ENCODE measurements at regions not wholly inside any gene's neighbourhood (a gene's known extent, or its start where the extent isn't known, plus 50 kb on each side); places are given as distances from the start of the nearest gene placed in this dataset.

GRCh38 chr7:42359946-42360345, 122.9 kb upstream of the GLI3 start:
- DNase-seq (ENCODE audit: low spot score) = no peak

DNA sequence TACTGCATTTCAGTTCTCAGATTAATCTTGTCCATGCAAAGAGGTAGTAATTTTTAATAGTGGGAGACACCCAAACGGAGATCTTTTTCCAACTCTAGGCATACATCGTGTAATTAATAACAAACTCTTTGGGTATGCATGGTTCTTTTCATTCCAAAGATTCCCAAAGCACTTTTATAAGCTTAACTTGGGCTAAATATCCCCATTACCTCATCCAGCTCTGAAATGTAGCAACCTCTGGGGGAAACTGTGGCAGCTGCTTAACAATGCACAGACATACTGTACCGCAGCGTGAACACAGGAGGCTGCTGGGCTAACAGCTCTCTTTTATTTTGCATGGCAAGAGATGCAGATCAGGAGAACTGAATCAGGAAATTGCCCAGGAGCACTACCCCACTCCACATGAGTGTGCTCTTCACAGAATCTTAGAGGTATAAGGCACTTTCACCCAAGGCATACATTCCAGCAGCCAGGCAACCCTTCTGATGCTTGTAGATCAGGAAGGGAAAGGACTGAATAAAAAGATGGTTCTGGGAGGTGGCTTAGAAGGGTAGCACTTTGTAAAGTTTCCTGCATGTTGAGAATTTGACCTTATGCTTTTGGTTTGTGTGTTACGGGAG, 114.4 kb upstream of the GLI3 start:
- no peak for DNase-seq (ENCODE audit: low spot score)

DNA sequence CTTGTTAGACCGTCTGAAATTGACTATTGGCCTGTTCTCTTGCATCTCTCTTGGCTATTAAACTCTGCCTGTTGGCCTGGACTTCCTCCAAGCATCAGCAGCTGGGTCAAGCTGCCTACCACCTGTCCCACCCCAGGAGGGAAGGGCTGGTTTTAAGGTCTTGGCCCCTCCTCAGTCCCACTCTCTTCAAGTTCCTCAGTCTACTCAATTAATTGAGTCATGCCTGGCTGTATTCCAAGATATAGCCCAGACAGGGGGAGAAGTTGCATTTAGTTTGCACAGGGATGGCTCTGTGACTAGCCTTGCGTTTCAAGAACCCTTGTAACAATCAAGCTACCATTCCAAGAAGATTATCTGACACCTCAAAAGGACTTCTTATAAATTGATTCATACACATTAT, 113.8 kb upstream of the GLI3 start:
- no peak for DNase-seq (ENCODE audit: low spot score)

- no peak for DNase-seq (ENCODE audit: low spot score)
These were observed 111.6 kb upstream of the GLI3 start for GRCh38 chr7:42348631-42349030.

GRCh38 chr7:42348071-42348470, 111.1 kb upstream of the GLI3 start:
- DNase-seq (ENCODE audit: low spot score) = no peak

- DNase-seq (ENCODE audit: low spot score) = no peak
These were observed 110.6 kb upstream of the GLI3 start for GRCh38 chr7:42347616-42348015.

DNA sequence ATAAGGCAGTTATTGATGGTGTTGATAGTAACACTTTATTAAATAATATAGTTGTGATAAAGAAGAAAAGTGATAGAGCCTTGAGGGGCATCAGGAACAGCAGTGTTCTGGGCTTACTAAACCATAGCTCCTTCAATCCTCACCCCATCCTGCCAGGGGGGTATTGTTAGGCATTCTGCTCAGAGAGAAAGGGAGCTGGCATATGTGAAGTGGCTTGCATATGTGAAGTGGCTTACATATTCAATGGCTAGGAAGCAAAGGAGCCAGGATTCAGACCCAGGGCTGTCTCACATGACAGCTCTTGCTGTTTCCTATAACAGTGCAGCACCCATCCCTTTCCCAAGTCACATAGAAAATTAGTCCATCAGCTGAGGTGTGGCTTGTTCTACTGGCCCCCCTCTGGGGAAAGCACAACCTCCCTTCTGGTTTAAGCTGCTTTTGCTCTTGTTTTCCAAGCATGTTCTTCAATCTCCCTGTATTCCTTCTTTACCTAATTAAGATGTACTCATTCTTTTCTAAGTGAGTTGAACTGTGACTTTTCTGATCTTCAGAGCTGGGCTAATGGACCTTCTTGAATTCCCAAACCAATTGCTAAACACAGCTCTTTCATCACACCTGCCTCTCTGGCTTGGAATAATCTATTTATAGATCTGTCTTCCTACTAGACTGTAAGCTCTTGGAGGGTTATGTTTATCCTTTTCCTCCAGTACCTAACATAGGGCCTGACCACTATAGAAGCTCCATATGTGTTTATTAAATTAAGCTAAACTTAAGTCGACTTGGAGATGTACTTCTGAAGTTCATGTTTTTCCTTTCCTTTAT, 108.7 kb upstream of the GLI3 start:
- no peak for DNase-seq (ENCODE audit: low spot score)

- no peak for DNase-seq (ENCODE audit: low spot score)
These were observed 107.3 kb upstream of the GLI3 start for GRCh38 chr7:42344198-42344755.

GRCh38 chr7:42342381-42342780, 105.4 kb upstream of the GLI3 start:
- no peak for DNase-seq (ENCODE audit: low spot score)

DNA sequence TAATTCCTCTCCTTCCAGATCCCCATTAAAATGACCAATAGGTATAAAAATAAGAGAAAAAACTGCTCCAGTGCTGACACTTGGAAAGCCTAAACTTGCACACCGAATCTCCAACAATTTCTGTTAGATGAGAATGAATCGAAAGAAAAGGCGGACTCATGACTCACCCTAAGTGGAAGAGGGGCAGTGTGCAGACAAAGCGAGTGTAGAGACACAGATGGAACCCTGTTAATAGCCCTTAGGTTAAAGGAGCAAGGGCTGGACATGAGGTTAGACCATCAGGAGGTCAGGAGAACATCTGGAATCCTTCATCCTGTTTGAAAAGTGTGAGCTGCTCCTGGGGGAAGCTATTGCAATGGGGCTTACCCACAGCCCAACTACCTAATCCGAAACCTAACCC, 103.4 kb upstream of the GLI3 start:
- DNase-seq (ENCODE audit: low spot score) = no peak

DNA sequence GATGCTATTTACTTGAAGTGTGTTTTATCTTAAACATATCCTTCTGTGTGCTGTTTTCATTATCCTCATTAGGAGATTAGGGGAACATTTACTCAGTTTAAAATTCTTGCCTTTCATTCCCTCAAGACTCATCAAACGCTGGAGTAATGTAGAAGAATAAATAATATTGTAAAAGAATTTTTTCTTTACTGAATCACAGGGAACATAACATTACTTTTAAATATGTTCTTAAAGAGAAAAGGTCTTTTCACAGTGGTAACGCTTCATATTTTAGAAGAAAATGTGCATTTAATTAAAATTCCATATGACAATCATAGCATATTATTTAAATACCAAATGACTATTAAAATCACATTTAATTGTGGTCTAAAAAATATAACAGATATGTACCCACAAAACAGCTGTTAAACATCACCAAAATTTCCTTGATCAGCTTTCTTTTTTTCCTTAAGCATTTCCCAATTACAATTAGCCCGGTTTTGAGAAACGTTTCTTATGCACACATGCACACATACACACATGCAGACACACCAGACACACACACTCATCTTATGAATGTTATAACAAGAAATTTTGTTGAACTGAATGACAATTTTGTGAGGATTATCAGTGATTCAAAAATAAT, 102.0 kb upstream of the GLI3 start:
- no peak for DNase-seq (ENCODE audit: low spot score)

DNA sequence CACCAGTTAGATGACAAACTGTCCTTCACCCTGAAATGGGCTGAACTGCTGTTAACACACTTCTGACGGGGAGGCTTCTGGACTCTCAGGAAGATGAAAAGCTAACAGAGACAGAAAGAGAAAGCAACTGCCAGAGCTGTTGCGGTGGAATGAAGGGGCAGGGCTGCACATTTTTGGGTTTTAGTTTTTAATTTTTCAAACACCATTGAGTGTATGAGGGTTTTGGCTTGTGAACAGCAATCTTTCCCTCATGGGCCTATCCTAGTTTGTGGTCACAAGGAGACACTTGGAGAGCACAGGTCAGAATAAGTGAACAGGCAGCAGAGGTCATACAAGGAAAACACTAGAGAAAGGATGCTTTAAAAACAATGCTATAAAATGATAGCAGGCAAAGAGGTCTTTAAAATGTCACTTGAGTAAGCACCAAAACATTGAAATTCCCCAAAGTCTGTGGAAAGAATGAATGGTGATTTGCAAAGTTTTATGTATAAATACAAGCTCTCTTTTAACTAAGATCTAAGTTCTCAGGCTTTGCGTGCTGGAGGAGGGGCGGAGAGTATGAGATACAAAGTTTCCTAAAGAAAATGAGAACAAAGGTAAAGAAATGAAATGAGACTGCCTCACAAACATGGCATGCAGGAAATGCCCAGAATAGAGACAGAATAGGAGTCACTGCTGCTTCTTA, 101.4 kb upstream of the GLI3 start:
- DNase-seq (ENCODE audit: low spot score) = no peak

GRCh38 chr7:42337225-42337905, 100.4 kb upstream of the GLI3 start:
- DNase-seq (ENCODE audit: low spot score) = no peak

DNA sequence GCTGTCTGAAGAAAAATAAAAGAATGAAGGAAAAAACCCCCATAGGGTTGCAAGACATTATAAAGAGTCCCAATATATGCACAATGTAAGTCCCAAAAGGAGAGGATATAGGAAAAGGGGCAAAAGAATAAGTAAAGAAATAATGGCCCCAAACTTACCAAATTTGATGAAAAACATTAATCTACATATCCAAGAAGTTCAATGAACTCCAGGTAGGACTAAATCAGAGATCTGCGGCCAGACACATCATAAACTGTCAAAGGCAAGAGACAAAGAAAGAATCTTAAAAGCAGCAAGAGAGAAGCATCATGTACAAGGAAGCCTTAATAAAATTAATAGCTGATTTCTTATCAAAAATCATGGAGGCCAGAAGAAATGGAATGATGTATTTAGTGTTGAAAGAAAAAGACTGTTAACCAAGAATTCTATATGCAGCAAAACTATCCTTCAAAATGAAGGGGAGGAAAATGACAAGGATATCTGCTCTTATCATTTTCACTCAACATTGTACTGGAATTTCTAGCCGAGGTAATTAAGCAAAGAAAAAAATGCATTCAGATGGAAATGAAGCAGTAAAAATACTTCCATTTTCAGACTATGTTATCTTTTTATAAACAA, 95.7 kb upstream of the GLI3 start:
- DNase-seq (ENCODE audit: low spot score) = no peak

DNA sequence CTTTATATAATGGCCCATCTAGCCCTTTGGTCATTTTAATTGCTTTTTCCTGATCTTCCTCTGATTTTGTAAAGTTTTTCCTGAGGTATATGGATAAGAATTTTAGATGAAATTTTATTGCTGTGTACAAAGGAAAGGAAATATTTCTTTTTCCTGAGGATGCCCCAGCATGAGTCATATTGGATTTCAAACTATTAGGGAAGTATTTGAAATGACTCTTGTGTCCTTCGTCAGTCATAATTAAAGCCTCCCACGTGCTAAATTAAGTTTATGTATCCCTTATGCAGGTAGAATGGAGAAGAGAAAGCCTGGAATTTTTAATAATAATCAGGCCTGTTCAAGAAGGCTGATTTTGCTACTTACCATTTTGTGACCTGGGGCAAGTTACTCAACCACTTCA, 82.6 kb upstream of the GLI3 start:
- DNase-seq (ENCODE audit: low spot score) = no peak

GRCh38 chr7:42315631-42316030, 78.6 kb upstream of the GLI3 start:
- no peak for DNase-seq (ENCODE audit: low spot score)

GRCh38 chr7:42315103-42315502, 78.1 kb upstream of the GLI3 start:
- no peak for DNase-seq (ENCODE audit: low spot score)

- DNase-seq (ENCODE audit: low spot score) = no peak
These were observed 77.7 kb upstream of the GLI3 start for GRCh38 chr7:42314696-42315095.

- DNase-seq (ENCODE audit: low spot score) = no peak
These were observed 74.2 kb upstream of the GLI3 start for GRCh38 chr7:42311195-42311594.

GRCh38 chr7:42292991-42293521, 56.0 kb upstream of the GLI3 start:
- no peak for DNase-seq (ENCODE audit: low spot score)

GRCh38 chr7:42289473-42289872, 52.5 kb upstream of the GLI3 start:
- no peak for DNase-seq (ENCODE audit: low spot score)
